ENCODE measurements at regions not wholly inside any gene's neighbourhood (a gene's known extent, or its start where the extent isn't known, plus 50 kb on each side); places are given as distances from the start of the nearest gene placed in this dataset.

- TF ChIP-seq ZNF274 (IDR thresholded peaks at IDR 0.05; ENCODE audit: low read depth, low read length) = no peak
- no peak for TF ChIP-seq SUZ12 (IDR thresholded peaks at IDR 0.05; ENCODE audit: extremely low read depth, insufficient read depth, insufficient read length)
Observed at GRCh38 chr20:21944227-21944626, 238.8 kb downstream of the PAX1 start.
